Tibial nerve (tissue), 4 donors: ENCODE measurements at regions not wholly inside any gene's neighbourhood (a gene's known extent, or its start where the extent isn't known, plus 50 kb on each side); places are given as distances from the start of the nearest gene placed in this dataset.

Experiments used
- CTCF ChIP-seq, 5 experiments: fragments of 200-600 bp in 3 of 5; fragments of 450-650 bp in 2 of 5; sonication (generic) in 3 of 5; IDR thresholded peaks; one replicate each; pipeline ENCODE4 v1.5.1; 2016 to 2019; ENCODE audit warnings: antibody characterized with exemption in 5 of 5, mild to moderate bottlenecking in 3 of 5, moderate library complexity in 2 of 5
- EP300 ChIP-seq, 2 donors: sonication (generic); formaldehyde crosslinking; IDR thresholded peaks; one replicate each; pipeline ENCODE4 v1.6.1; 2017; ENCODE audit warnings: antibody characterized with exemption in 2 of 2, mild to moderate bottlenecking in 1 of 2
- POLR2A ChIP-seq, 2 donors: fragments of 450-650 bp; IDR thresholded peaks; one replicate each; pipeline ENCODE4 v1.6.1; 2017; ENCODE audit warnings: antibody characterized with exemption in 2 of 2, mild to moderate bottlenecking in 2 of 2, moderate library complexity in 2 of 2

DNA sequence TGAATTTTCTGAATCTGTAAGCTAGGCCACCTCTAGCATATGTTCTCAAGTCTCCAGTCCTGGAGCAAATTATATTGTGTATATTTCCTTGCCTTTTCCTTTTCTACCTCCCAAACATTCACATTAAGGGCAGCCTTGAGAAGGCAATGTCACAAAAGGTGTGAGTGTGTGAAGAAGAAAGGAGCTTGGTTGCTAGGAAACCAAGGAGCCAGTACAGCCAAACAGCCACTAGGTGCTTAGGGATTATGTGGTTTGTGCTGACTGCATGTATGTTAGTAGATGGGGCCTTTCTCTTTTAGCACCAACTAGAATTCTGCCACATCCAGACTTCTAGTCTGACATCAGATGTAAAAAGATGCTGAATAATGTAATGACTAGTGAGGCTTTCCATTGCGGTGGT is 118.8 kb upstream of the DAZL start:
- TF ChIP-seq CTCF (IDR thresholded peaks at IDR 0.05): no peak
- TF ChIP-seq POLR2A (IDR thresholded peaks at IDR 0.05): no peak
- no peak for TF ChIP-seq EP300 (IDR thresholded peaks at IDR 0.05)
